HG03469 (cell line): ENCODE measurements at regions not wholly inside any gene's neighbourhood (a gene's known extent, or its start where the extent isn't known, plus 50 kb on each side); places are given as distances from the start of the nearest gene placed in this dataset.

Experiments
- ATAC-seq: cut with Tn5 transposase; IDR thresholded peaks from one replicate; pipeline ENCODE4 v1.9.1; 2021; ENCODE audit warnings: mild to moderate bottlenecking, moderate library complexity, moderate number of reproducible peaks; ENCODE audit not compliant: unreplicated experiment

GRCh38 chr10:131646551-131647525 is 254.0 kb upstream of the PPP2R2D start:
- ATAC-seq: no peak

- ATAC-seq: no peak
These were observed 253.0 kb upstream of the PPP2R2D start for GRCh38 chr10:131647789-131648188.

DNA sequence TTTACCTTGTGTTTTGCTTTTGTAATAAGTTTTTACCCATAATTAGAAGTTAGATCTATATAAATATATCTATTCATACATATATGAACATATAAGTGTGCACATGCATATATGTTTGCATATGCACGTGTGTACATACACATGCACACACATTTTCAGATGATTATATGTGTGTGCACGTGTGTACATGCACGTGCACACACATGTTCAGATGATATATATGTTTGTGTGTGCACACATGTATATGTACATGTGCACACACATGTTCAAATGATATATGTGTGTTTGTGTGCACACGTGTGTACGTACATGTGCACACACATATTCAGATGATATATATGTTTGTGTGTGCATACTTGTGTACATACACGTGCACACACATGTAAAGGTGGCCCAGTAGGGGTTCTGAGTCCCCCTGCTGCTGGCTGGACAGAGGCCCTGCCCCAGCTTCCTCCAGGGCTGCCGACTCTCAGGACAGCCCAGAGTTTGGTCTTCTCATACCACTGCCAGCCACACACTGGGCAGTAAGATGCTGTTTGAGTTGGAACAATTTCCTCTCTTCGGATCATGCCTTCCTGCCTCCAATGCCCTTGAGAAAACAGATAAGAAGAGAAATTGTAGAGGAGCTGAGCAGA is 252.3 kb upstream of the PPP2R2D start:
- no peak for ATAC-seq

GRCh38 chr10:131649617-131650016 is 251.2 kb upstream of the PPP2R2D start:
- no peak for ATAC-seq

- ATAC-seq: no peak
These were observed 250.6 kb upstream of the PPP2R2D start for GRCh38 chr10:131650169-131650705.

DNA sequence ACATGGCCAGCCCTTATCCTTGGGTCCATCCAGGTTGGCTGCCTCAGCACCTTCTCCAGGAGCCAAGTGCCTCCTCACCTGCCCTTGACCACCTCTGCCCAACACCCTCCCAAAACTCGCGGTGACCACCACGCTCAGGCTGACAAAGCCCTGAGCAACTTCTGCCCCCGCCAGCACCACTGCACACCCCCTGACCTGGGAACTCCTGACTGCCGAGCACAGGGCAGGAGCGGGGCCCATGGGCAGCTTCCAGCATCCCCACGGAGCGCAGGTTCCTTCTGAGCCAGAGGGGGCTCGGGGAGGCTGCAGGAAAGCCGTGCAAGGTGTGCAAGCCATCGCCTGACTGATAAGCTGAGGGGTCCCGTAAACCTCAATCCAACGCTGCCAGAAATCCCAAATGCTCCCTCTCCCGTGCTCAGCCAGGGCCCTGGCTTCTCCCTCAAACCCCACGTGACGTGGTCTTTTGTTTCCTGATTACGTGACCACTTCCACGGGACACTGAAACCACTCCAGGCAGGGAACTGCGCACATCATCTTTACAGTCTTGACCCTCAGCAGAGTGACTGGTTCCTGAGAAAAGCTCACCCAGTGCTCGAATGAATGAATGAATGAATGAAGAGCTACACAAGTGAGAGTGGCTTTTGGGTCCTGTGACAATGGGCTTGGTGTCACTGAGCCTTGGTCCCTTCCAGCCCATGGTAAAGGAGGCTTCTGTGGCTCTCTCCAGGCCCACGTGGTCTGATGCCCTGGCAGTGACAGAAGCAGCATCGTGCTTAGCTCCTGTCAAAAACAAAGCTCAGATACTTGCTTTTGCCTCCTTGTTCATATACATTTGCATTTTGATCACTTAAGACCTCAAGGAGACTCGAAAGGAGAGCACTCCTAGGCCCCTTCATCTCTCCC is 249.8 kb upstream of the PPP2R2D start:
- ATAC-seq: no peak

DNA sequence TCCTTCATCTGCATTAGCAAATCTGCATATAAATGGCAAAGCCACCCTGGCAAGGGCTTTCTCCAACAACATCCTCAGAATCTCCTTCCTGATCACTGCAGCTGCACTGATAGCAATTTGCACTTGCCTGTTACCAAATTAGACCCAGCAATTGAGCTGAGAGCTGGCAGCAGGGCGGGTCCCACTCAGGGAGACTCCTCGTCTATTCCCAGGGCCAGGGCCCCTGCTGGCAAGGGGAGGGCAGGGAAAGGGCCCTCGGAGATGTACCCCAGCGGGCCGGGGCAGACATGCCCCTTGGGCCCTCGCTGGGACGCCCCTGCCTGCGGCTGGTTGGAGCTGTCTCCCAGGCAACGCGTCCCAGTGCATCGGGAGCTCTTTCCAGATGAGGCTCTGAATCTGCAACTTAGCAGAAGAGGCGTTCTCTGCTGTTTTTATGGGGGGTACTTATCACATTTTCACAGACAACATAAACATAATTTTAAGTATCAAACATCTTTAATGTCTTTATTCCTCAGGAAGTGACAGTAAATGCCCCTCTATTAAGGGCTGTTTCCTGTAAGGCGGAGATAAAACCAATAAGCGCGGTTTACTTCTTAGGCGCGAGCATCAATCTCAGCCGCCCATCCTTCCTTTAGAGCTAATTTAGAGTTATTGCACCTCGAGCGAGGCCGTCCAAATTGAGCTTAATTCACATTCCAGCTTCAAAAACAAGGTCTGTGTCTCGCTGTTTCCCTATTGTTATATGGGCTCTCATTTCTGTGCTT is 249.0 kb upstream of the PPP2R2D start:
- ATAC-seq: no peak

- no peak for ATAC-seq
These were observed 248.2 kb upstream of the PPP2R2D start for GRCh38 chr10:131652438-131653139.

GRCh38 chr10:131653140-131653539 is 247.7 kb upstream of the PPP2R2D start:
- ATAC-seq: no peak

- ATAC-seq: no peak
These were observed 247.0 kb upstream of the PPP2R2D start for GRCh38 chr10:131653554-131654470.

- ATAC-seq: no peak
These were observed 246.2 kb upstream of the PPP2R2D start for GRCh38 chr10:131654471-131655087.

GRCh38 chr10:131655101-131655849 is 245.5 kb upstream of the PPP2R2D start:
- ATAC-seq: no peak

- no peak for ATAC-seq
These were observed 244.8 kb upstream of the PPP2R2D start for GRCh38 chr10:131656009-131656408.

DNA sequence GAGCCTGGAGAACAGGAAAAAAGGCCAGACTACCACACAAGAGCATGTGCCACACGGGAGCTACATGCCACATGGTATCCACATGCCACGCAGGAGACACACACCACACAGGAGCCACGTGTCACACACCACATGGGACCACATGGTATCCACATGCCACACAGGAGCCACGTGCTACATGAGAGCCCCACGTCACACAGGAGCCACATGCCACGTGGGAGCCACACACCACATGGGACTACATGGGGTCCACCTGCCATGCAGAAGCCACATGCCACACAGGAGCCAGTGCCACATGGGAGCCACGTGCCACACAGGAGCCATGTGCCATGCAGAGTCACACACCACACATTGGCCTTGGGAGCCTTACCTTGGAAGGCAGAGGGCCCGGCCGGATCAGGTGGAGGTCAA is 244.4 kb upstream of the PPP2R2D start:
- no peak for ATAC-seq

DNA sequence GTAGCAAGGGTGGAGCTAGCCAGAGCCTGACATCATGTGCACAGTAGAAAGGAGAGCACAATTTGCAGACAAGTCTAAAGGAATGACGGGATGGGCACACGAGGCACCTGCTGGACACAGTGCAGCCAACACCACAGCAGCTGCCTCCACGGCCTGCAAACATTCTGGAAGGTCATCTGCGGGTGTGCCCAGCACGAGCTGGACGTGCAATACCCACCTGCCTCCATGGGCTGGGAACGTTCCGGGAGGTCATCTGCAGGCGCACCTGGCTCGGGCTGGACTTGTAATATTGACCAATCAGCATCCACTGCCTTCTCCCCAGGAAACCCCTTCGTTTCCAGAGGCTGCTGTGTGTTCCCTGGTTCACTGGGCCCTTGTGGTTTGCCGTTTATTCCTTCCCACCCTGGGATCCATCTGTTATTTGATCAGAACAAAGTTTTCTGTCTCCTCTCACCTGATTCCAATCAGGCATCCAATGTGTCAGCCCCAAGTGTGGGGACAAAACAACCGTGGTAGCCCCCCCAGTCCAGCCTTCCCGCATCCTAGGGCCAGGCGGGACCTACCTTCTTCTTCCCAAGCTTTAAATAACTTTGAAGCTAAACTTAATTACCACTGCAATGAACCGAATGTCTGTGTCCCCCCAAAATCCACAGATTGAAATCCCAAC is 243.4 kb upstream of the PPP2R2D start:
- no peak for ATAC-seq

- no peak for ATAC-seq
These were observed 242.8 kb upstream of the PPP2R2D start for GRCh38 chr10:131657985-131658330.
